ENCODE measurements at regions not wholly inside any gene's neighbourhood (a gene's known extent, or its start where the extent isn't known, plus 50 kb on each side); places are given as distances from the start of the nearest gene placed in this dataset.

DNA sequence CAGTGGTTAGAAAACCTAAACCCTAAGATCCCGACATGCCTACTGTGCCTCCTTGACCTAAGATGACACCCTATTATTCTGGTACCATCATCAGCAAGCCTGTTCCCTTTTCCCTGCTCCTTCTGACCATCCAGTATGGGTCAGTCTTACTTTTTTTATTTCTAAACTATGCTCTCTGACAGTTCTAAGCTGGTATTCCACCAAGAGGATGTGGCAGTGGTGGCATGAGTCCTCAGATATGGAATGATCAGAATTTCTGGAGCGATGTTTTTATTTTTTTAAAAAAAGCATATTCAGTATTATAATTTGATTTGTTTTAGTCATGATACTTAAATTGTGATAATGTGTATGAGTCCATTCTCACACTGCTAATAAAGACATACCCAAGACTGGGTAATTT is 145.9 kb upstream of the LHCGR start:
- H2BK12ac ChIP-seq (ENCODE audit: insufficient read length, low read depth, low read length): no peak overlapping the region
- no peak overlapping the region for H2BK20ac ChIP-seq (ENCODE audit: low read depth, low read length, poor library complexity, severe bottlenecking)
- H3K27me3 ChIP-seq (ENCODE audit: insufficient read depth, low read length): no peaks in the 10 kb centered on the region
- Mint-ChIP-seq H3K27ac (no peak overlapping the region), H3K4me1 (peaks cover 0 to 8% of the 10 kb centered on the region in 2 experiments; a peak in 2 of 4 replicates), H3K9me3 (peaks cover 0 to 2% of the 10 kb centered on the region in 2 experiments; a peak in 1 of 5 replicates), H3K36me3 (ENCODE audit: insufficient read depth in 1 of 3, low read depth in 3 of 3) (no peaks in the 10 kb centered on the region), H3K27me3 (ENCODE audit: low read depth) (no peaks in the 10 kb centered on the region; the same call in 1 of the 2 replicates), H3K4me3 (no peak overlapping the region)
- no peaks in the 10 kb centered on the region for H4K20me1 ChIP-seq (ENCODE audit: control insufficient read depth, insufficient read depth, insufficient read length)
- no peak overlapping the region for H2BK15ac ChIP-seq (ENCODE audit: low read depth, low read length)
- no peak overlapping the region for H2AK5ac ChIP-seq (ENCODE audit: insufficient read length, low read length)
- no peak overlapping the region for H3K4me2 ChIP-seq (ENCODE audit: insufficient read depth, insufficient read length, low read length)
- no peak overlapping the region for H3K9ac ChIP-seq (ENCODE audit: extremely low read depth, insufficient read length, low read length)
- WGBS (ENCODE audit: extremely low coverage, insufficient read length, low lambda C conversion rate): no CpG with 5 or more reads among the region's 2 CpGs
- no peak overlapping the region for H4K5ac ChIP-seq (ENCODE audit: insufficient read length, low read depth, low read length)
- no peak for DNase-seq
- no peak overlapping the region for H3K4ac ChIP-seq (ENCODE audit: low read depth, low read length)
- no peak overlapping the region for H2AFZ ChIP-seq (ENCODE audit: low read length)
- H3K23ac ChIP-seq (ENCODE audit: insufficient read length, low read depth, low read length): no peak overlapping the region
- H4K91ac ChIP-seq (ENCODE audit: insufficient read length, low read depth, low read length): no peak overlapping the region
- no peak overlapping the region for H3K56ac ChIP-seq (ENCODE audit: insufficient read length, low read depth, low read length)
- H3K9me3 ChIP-seq (ENCODE audit: control insufficient read depth, low read depth, low read length): no peaks in the 10 kb centered on the region
- H3K14ac ChIP-seq (ENCODE audit: insufficient read depth, low read length): no peak overlapping the region
- H3K79me2 ChIP-seq (ENCODE audit: insufficient read depth, low read length): no peaks in the 10 kb centered on the region
- no peak overlapping the region for H3K18ac ChIP-seq (ENCODE audit: insufficient read length, low read depth, low read length)
- no peak overlapping the region for H2BK5ac ChIP-seq (ENCODE audit: insufficient read length, low read length)
- H3T11ph ChIP-seq (ENCODE audit: low read length): no peak overlapping the region
- TF ChIP-seq, protein P1, sequence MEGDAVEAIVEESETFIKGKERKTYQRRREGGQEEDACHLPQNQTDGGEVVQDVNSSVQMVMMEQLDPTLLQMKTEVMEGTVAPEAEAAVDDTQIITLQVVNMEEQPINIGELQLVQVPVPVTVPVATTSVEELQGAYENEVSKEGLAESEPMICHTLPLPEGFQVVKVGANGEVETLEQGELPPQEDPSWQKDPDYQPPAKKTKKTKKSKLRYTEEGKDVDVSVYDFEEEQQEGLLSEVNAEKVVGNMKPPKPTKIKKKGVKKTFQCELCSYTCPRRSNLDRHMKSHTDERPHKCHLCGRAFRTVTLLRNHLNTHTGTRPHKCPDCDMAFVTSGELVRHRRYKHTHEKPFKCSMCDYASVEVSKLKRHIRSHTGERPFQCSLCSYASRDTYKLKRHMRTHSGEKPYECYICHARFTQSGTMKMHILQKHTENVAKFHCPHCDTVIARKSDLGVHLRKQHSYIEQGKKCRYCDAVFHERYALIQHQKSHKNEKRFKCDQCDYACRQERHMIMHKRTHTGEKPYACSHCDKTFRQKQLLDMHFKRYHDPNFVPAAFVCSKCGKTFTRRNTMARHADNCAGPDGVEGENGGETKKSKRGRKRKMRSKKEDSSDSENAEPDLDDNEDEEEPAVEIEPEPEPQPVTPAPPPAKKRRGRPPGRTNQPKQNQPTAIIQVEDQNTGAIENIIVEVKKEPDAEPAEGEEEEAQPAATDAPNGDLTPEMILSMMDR (conservative IDR thresholded peaks at IDR 0.05): no peak
- no peaks in the 10 kb centered on the region for H3K4me1 ChIP-seq (ENCODE audit: insufficient read depth, low read length)
- H3K23me2 ChIP-seq (ENCODE audit: insufficient read length, low read depth, low read length, poor library complexity, severe bottlenecking): no peaks in the 10 kb centered on the region
- no peak overlapping the region for H3K27ac ChIP-seq (ENCODE audit: insufficient read length, low read depth, low read length)
- no peak overlapping the region for H4K8ac ChIP-seq (replicated peaks; ENCODE audit: insufficient read length, low read depth, low read length)
- H2BK120ac ChIP-seq (ENCODE audit: low read depth, low read length, poor library complexity, severe bottlenecking): no peak overlapping the region
- H3K79me1 ChIP-seq (ENCODE audit: insufficient read depth, low read depth, low read length, poor library complexity, severe bottlenecking): no peaks in the 10 kb centered on the region
